ENCODE measurements at regions not wholly inside any gene's neighbourhood (a gene's known extent, or its start where the extent isn't known, plus 50 kb on each side); places are given as distances from the start of the nearest gene placed in this dataset.

- TF ChIP-seq POLR2A (IDR thresholded peaks at IDR 0.05) (no peak), CTCF (IDR thresholded peaks at IDR 0.05) (no peak)
Observed at GRCh38 chr4:3818371-3818770, 52.2 kb downstream of the ADRA2C start.
